Activated T-cell treated with anti-CD3 and anti-CD28 coated beads, Interleukin-2, amount 50 U/mL, for 4 hours (primary cell): ENCODE measurements at regions not wholly inside any gene's neighbourhood (a gene's known extent, or its start where the extent isn't known, plus 50 kb on each side); places are given as distances from the start of the nearest gene placed in this dataset.

Experiments used
- ATAC-seq, 2 donors: fragments of 200-7000 bp; cut with Tn5 transposase; one replicate each; pipeline ENCODE4 v1.10.0; 2021
- DNase-seq: peaks from one replicate; pipeline ENCODE4 v3.0.0-alpha.2; 2020
- H3K27me3 Mint-ChIP-seq: one replicate; pipeline ENCODE4 v1.8.0; 2021; ENCODE audit warnings: low read depth, mixed read lengths
- H3K36me3 Mint-ChIP-seq: one replicate; pipeline ENCODE4 v1.8.0; 2022; ENCODE audit warnings: mixed read lengths; ENCODE audit not compliant: insufficient read depth
- H3K4me1 Mint-ChIP-seq: one replicate; pipeline ENCODE4 v1.8.0; 2021; ENCODE audit warnings: low read depth, mixed read lengths
- H3K4me3 Mint-ChIP-seq: one replicate; pipeline ENCODE4 v1.8.0; 2021; ENCODE audit warnings: mild to moderate bottlenecking, moderate library complexity, mixed read lengths
- H3K9me3 Mint-ChIP-seq: one replicate; pipeline ENCODE4 v1.8.0; 2021; ENCODE audit warnings: mixed read lengths

DNA sequence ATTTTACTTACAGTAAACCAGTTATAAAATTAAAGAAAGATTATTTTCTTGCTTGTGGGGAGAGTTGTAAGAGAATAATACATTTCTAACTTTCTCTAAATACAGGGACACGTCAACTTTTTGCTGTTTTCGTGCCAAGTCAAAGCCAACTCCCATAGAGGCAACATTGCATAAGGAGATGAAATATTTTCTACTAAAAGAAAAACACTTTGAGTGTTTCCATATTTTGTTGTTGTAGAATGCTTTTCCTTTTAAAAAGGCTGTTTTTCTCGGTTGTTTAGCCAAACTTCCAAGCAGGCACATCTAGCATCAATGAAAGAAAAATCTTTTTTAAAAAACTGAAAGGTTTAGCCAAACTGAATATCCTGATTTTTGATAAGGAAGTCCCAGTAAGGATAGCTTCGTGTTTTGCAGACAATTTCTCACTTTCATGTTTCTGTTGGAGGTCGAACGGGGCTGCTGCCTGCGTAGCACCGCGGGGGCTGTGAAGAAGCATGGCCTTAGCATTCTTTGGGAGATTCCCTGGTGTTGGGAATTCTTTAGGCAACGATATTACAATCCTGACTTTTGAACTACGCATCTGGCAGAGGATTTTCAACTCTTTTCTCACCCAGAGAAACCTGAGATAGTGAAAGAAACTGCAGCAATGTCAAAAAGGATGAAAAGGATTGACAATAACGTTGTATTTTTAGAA lies 108.1 kb upstream of the FBXL7 start:
- DNase-seq (no peak), ATAC-seq (no peak)
- Mint-ChIP-seq H3K4me3 (no peak overlapping the region), H3K9me3 (no peaks in the 10 kb centered on the region), H3K4me1 (no peaks in the 10 kb centered on the region), H3K27me3 (no peaks in the 10 kb centered on the region), H3K36me3 (no peaks in the 10 kb centered on the region)

DNA sequence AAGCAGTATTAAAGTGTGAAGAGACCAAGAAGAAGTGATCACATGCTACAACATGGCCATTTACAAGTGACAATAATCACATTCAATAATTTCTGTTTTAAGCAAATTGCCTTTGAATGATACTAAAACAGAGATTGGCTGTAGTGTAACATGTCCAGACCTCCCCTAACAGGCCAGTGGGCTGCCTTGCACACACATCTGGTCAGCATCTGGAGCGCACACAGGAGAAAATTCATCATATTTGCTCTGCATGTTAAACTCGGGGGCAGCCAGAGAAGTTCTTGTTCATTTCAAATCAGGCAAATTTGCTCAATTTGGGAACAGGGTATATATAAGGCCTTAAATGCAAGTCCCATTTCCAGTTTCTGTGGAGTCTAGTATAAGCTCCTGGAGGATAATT lies 111.1 kb upstream of the FBXL7 start:
- Mint-ChIP-seq H3K36me3 (no peaks in the 10 kb centered on the region), H3K4me1 (no peaks in the 10 kb centered on the region), H3K9me3 (no peaks in the 10 kb centered on the region), H3K27me3 (no peaks in the 10 kb centered on the region), H3K4me3 (no peak overlapping the region)
- DNase-seq (no peak), ATAC-seq (no peak)

DNA sequence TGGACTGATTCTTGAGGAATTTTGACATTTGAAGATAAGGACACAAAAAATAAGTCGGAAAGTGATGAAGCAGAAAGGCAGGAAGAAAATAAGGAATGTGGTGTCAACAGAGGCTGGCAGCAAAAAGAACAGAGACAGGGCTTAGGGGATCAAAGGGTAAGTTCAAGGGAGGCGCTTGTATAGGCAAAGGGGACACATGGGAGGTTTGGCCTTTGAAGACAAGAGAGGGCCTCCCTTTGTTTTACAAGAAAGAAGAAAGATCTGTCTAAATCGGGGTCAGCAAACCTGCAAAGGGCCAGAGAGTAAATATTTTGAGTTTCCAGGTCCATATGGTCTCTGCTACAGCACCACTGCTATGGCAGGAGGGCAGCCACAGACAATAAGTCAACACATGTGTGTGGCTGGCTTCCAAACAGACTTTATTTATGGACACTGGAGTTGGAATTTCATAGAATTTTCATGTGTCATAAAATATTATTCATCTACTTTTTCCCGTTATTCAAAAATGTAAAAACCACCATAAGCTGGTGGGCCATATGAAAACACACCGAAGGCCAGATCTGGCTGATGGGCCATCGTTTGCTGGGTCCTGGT lies 112.0 kb upstream of the FBXL7 start:
- no peak overlapping the region for H3K4me3 Mint-ChIP-seq
- H3K4me1 Mint-ChIP-seq: no peaks in the 10 kb centered on the region
- H3K9me3 Mint-ChIP-seq: no peaks in the 10 kb centered on the region
- ATAC-seq (no peak), DNase-seq (no peak)
- no peaks in the 10 kb centered on the region for H3K36me3 Mint-ChIP-seq
- no peaks in the 10 kb centered on the region for H3K27me3 Mint-ChIP-seq

DNA sequence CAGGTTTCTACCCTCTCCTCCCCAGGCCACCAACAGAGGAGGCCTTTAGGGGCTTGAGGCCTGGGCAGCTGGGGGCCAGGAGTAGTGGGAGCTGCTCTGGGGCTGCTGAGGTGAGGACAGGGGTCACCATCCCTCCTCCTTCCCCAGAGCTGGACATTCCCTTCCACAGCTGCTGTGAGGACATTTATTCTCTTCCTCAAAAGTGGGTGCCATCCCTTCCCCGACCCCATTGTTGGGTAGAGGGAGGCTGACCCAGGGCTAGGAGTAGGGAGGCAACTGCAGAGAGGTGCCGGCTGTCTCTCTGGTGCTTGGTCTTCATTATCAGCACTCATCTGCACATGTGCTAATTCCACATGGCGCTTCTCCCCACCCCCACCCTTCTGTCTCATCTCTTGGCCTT lies 113.9 kb upstream of the FBXL7 start:
- Mint-ChIP-seq H3K9me3 (no peaks in the 10 kb centered on the region), H3K36me3 (no peaks in the 10 kb centered on the region), H3K27me3 (no peaks in the 10 kb centered on the region), H3K4me3 (no peak overlapping the region), H3K4me1 (no peaks in the 10 kb centered on the region)
- ATAC-seq (no peak), DNase-seq (no peak)

DNA sequence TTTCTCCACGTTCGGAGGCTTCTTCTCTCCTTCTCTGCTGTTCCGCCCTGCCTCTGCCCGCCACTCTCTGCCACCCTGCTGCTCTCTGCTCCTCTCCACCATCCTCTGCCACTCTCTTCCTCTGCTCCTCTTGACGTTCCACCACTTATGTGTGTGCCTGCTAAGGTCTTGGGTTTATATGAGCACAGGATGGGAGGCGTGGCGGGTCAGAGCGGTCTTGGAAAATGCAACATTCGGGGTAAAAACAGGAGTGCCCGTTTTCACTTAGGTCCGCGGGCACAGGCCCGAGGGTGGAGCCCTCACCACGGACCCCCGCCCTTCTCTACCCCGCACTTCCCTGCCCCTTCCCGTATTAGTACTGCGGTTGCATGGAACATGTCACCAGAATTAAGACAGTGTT lies 114.4 kb upstream of the FBXL7 start:
- no peaks in the 10 kb centered on the region for H3K4me1 Mint-ChIP-seq
- ATAC-seq (no peak), DNase-seq (no peak)
- no peaks in the 10 kb centered on the region for H3K27me3 Mint-ChIP-seq
- no peaks in the 10 kb centered on the region for H3K9me3 Mint-ChIP-seq
- H3K4me3 Mint-ChIP-seq: no peak overlapping the region
- H3K36me3 Mint-ChIP-seq: no peaks in the 10 kb centered on the region

DNA sequence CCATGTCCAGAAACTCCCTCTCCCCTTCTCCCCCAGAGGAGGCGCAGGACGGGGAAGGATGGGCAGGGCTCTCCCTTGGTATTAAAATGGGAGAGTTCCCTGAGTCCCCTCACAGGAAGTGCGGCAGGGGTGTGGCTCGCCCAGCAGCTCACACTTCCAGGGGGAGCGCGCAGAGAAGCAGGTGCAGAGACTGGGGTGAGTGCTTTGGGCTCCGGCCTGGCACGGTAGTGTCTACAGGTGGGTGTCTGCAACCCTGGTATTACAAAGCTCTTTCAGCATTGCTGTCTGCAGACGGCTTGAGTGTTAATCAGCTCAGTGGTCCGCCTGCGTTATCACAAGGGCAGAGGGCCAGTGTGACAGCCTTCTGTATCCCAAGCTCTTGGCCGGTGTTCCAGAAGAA lies 114.9 kb upstream of the FBXL7 start:
- Mint-ChIP-seq H3K4me1 (no peaks in the 10 kb centered on the region), H3K27me3 (no peaks in the 10 kb centered on the region), H3K9me3 (no peaks in the 10 kb centered on the region), H3K4me3 (no peak overlapping the region), H3K36me3 (no peaks in the 10 kb centered on the region)
- ATAC-seq: no peak
- DNase-seq: no peak

DNA sequence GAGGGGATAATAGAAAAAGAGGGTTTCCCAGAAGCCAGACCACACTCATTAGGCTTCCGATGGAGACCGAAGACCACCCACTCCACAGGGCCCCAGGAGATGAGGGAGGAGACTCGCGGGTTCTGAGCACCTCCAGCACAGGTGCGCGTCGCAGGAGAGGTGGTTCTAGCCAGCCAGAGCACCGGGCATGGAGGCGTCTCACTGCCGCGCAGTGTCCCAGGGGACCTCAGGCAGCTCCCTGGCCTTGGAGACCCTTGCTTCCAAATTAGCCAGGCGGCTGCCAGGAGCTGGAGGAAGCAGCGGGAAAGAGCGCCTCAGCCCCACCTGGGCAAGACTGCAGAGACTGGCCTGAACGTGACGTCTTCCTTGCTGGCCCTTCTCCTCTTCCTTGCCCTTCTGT lies 115.4 kb upstream of the FBXL7 start:
- no peaks in the 10 kb centered on the region for H3K9me3 Mint-ChIP-seq
- no peak for DNase-seq
- no peaks in the 10 kb centered on the region for H3K4me1 Mint-ChIP-seq
- no peaks in the 10 kb centered on the region for H3K36me3 Mint-ChIP-seq
- no peak overlapping the region for H3K4me3 Mint-ChIP-seq
- no peaks in the 10 kb centered on the region for H3K27me3 Mint-ChIP-seq
- no peak for ATAC-seq

DNA sequence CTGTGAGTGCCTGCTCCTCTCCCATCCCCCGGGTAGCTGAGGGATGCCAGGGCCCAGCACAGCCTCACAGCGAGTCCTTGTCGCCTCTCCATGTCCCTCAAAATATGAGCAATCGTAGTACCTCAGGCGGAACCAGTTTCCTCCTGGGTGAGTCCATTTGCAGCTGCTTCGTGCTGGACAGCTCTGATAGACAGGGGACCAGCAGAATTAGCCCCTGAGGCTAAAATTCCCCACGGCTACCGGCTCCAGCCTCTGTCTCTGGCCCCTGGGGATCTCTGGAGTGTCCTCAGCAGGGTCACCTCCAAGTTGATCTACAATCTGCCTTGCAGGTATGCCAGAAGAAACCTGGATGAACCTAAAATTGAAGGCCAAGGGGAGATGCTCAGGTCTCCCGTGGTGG lies 115.8 kb upstream of the FBXL7 start:
- Mint-ChIP-seq H3K4me1 (no peaks in the 10 kb centered on the region), H3K9me3 (no peaks in the 10 kb centered on the region), H3K4me3 (no peak overlapping the region), H3K27me3 (no peaks in the 10 kb centered on the region), H3K36me3 (no peaks in the 10 kb centered on the region)
- ATAC-seq: no peak
- DNase-seq: no peak

DNA sequence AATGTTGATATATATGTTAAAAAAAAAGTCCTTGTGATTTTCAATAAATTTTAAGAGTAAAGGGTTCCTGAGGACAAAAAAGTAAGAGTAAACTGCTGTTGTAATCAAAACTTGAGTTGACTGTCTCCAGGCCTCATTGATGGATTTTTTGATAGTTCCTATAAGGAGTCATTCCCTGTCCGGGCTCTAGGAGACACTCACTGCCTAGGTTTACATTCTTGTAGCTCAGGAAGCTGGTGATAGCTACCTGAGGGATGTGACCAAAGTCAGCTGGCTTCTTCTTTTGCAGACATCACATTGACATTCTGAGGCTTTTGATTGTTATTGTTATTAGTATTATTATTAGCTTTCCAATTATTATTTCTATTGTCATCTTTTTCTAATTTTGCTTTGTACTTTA lies 116.5 kb upstream of the FBXL7 start:
- DNase-seq: no peak
- no peaks in the 10 kb centered on the region for H3K4me1 Mint-ChIP-seq
- H3K9me3 Mint-ChIP-seq: no peaks in the 10 kb centered on the region
- no peak for ATAC-seq
- no peaks in the 10 kb centered on the region for H3K36me3 Mint-ChIP-seq
- no peaks in the 10 kb centered on the region for H3K27me3 Mint-ChIP-seq
- no peak overlapping the region for H3K4me3 Mint-ChIP-seq

DNA sequence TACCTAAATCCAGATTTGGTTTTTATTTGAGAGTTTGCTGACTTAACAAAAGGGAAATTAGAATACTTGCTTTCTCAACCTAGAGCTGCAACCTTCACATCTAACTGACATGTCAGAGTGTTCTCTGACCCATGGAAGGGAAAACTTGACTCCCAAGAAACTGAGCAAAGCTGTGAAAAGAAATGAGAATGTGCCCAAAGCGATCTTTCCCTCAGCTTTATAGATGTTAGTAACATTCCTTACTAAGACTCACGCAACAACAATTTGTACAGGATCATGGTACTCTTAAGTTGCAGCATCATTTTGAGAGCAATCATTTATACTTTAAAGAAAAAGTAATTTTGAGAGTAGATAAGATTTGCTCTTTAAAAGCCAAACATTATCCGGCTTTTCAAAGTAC lies 117.0 kb upstream of the FBXL7 start:
- no peaks in the 10 kb centered on the region for H3K27me3 Mint-ChIP-seq
- H3K4me3 Mint-ChIP-seq: no peak overlapping the region
- no peaks in the 10 kb centered on the region for H3K36me3 Mint-ChIP-seq
- no peak for DNase-seq
- ATAC-seq: no peak
- H3K4me1 Mint-ChIP-seq: no peaks in the 10 kb centered on the region
- H3K9me3 Mint-ChIP-seq: no peaks in the 10 kb centered on the region

DNA sequence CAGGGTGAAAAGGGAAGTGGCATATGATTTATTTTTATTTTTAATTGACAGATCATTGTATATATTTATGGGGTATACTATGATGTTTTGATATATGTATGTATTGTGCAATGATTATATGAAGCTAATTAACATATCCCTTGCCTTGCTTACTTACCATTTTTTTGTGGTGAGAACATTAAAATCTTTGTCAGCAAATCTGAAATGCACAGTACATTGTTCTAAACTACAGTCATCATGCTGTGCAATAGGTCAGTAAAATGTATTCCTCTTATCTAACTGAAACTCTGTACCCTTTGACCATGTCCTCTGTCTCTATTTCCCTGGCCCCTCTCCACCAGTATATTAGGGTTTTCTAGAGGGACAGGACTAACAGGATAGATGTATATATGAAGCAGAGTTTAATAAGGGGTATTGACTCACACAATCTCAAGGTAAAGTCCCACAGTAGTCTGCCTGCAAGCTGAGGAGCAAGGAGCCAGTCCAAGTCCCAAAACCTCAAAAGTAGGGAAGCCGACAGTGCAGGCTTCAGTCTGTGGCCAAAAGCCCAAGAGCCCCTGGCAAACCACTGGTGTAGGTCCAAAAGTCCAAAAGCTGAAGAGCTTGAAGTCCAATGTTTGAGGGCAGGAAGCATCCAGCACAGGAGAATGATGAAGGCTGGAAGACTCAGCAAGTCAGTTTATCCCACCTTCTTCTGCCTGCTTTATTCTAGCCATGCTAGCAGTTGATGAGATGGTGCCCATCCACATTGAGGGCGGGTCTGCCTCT lies 122.2 kb upstream of the FBXL7 start:
- Mint-ChIP-seq H3K4me3 (no peak overlapping the region), H3K27me3 (no peaks in the 10 kb centered on the region), H3K36me3 (no peaks in the 10 kb centered on the region), H3K9me3 (no peaks in the 10 kb centered on the region), H3K4me1 (no peaks in the 10 kb centered on the region)
- DNase-seq: no peak
- ATAC-seq: no peak

DNA sequence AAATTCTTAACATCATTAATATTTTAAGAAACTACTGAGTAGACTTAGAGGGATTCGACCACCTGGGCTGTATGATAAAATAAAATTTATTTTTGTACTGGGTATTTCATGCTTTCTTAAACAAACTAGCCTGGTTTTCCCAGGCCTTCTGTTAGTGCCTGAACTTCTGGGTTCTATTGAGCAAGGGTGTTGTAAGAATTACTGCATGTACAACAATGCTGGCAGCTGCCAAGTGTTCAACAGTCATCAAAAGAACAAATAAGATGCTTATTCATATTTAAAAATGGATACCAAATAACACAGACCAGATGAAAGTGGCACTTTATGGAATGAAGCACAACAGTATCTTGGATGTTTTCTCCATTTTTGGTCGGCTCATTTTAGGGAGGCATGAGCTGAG lies 123.2 kb upstream of the FBXL7 start:
- Mint-ChIP-seq H3K4me1 (no peaks in the 10 kb centered on the region), H3K4me3 (no peak overlapping the region), H3K9me3 (no peaks in the 10 kb centered on the region), H3K36me3 (no peaks in the 10 kb centered on the region), H3K27me3 (no peaks in the 10 kb centered on the region)
- no peak for ATAC-seq
- no peak for DNase-seq

DNA sequence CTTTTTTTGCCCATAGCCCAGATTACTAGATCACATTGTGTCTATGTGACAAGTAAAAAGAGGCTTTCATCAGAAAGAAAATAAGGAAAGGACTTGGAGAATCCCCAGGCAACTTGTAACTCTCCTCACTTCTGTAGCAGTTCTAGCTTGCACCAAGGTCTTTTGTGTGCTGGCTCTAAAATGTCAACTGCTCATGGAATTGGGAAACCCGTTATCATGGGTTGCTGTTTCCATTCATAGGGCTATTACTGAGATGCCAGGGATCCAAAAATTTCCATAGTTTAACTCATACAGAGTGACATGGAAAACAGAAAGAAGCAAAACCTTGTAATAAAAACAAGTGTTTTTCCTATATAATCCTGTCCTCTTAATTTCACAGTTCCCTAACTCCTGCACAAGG lies 123.9 kb upstream of the FBXL7 start:
- ATAC-seq (no peak), DNase-seq (no peak)
- Mint-ChIP-seq H3K9me3 (no peaks in the 10 kb centered on the region), H3K27me3 (no peaks in the 10 kb centered on the region), H3K4me1 (no peaks in the 10 kb centered on the region), H3K4me3 (no peak overlapping the region), H3K36me3 (no peaks in the 10 kb centered on the region)

DNA sequence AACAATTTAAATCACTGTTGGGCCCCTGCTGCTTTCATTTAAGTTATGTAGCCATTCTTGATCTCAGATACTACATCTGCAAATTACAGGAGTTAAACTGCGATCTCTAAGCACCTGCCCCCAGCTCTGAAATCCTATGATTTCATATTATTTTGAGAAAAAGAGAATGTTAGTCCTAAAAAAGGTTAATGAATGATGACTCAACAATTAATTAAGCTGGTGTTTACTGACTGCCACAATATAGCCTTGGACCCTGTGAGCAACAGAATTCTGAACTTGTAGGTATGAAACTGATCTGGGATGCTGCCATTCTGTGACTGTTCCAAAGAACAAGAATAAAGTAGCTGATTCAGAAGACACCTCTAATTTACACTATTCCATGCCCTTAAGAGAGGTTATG lies 124.4 kb upstream of the FBXL7 start:
- Mint-ChIP-seq H3K4me1 (no peaks in the 10 kb centered on the region), H3K9me3 (no peaks in the 10 kb centered on the region), H3K36me3 (no peaks in the 10 kb centered on the region), H3K27me3 (no peaks in the 10 kb centered on the region), H3K4me3 (no peak overlapping the region)
- ATAC-seq: no peak
- DNase-seq: no peak

DNA sequence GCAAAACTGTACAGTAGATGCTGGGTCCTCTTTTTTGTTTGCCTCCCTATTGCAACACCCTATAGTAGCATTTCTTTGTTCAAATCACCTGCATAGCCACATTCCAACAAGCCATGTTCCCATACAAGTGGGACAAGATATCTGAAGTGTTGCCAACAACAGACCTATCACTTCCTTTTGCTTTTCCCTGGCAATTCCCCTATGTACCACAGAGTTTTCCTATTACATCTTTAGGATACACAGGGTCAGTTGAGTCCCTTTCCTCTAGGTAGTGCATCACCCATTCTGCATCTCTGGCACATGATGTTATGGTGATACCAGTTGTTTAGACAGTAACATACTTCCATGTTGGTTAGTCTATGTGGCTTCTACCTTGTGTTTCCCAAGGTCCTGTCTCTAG lies 125.1 kb upstream of the FBXL7 start:
- ATAC-seq: no peak
- no peak for DNase-seq
- no peaks in the 10 kb centered on the region for H3K36me3 Mint-ChIP-seq
- no peaks in the 10 kb centered on the region for H3K4me1 Mint-ChIP-seq
- no peaks in the 10 kb centered on the region for H3K27me3 Mint-ChIP-seq
- no peak overlapping the region for H3K4me3 Mint-ChIP-seq
- H3K9me3 Mint-ChIP-seq: no peaks in the 10 kb centered on the region
